GM23248 (cell line): ENCODE measurements at regions not wholly inside any gene's neighbourhood (a gene's known extent, or its start where the extent isn't known, plus 50 kb on each side); places are given as distances from the start of the nearest gene placed in this dataset.

Experiments used
- EZH2 ChIP-seq: fragments of 200-600 bp; sonication (generic); IDR thresholded peaks from 2 replicates; pipeline ENCODE4 v1.6.1; 2018; ENCODE audit warnings: antibody characterized with exemption, mild to moderate bottlenecking; ENCODE audit not compliant: insufficient read depth, poor library complexity, severe bottlenecking
- EZH2phosphoT487 ChIP-seq: fragments of 200-600 bp; sonication (generic); IDR thresholded peaks from 2 replicates; pipeline ENCODE4 v1.6.1; 2018; ENCODE audit warnings: antibody characterized with exemption, moderate library complexity, mild to moderate bottlenecking, low read depth; ENCODE audit not compliant: insufficient read depth

- TF ChIP-seq EZH2 (no peak), EZH2phosphoT487 (no peak)
Observed at GRCh38 chr6:93008375-93008774, 411.0 kb downstream of the EPHA7 start.
